ENCODE measurements at regions not wholly inside any gene's neighbourhood (a gene's known extent, or its start where the extent isn't known, plus 50 kb on each side); places are given as distances from the start of the nearest gene placed in this dataset.

GRCh38 chr2:14560716-14561115 lies 71.8 kb upstream of the LRATD1 start:
- DNase-seq, result no peak

GRCh38 chr2:14563324-14563723 lies 69.2 kb upstream of the LRATD1 start:
- DNase-seq, result no peak

- DNase-seq, result no peak
Measured at GRCh38 chr2:14565666-14566065, 66.9 kb upstream of the LRATD1 start.

- DNase-seq, result no peak
Measured at GRCh38 chr2:14567561-14567960, 65.0 kb upstream of the LRATD1 start.

GRCh38 chr2:14569294-14569693 lies 63.2 kb upstream of the LRATD1 start:
- DNase-seq, result no peak

- DNase-seq, result no peak
Measured at GRCh38 chr2:14572633-14573032, 59.9 kb upstream of the LRATD1 start.

GRCh38 chr2:14577843-14578242 lies 54.7 kb upstream of the LRATD1 start:
- DNase-seq, result no peak

Measured in SIG-M5 (cell line).